ENCODE measurements at regions not wholly inside any gene's neighbourhood (a gene's known extent, or its start where the extent isn't known, plus 50 kb on each side); places are given as distances from the start of the nearest gene placed in this dataset.

GRCh38 chr1:173406783-173407230 lies 70.3 kb upstream of the PRDX6 start:
- TF ChIP-seq CTCF (conservative IDR thresholded peaks at IDR 0.05) (no peak), EZH2 (IDR thresholded peaks at IDR 0.05; ENCODE audit: low read depth) (no peak)
